ENCODE measurements at regions not wholly inside any gene's neighbourhood (a gene's known extent, or its start where the extent isn't known, plus 50 kb on each side); places are given as distances from the start of the nearest gene placed in this dataset.

DNA sequence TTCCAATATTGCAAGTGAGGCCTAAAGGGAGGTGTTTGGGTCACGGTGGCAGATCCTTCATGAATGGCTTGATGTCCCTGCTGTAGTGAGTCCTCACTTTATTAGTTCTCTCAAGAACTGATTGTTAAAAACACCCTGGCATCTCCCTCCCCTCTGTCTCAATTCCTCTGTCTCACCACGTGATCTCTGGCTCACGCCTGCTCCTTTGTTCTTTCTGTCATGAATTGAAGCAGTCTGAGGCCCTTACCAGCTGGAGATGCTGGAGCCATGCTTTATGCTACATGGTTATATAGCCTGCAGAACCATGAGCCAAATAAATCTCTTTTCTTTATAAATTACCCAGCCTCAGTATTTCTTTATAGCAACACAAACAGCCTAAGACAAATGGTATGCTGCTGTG is 980.7 kb upstream of the GRIA3 start:
- no peak overlapping the region for H2AFZ ChIP-seq (ENCODE audit: control insufficient read depth, low read length)
- no peak overlapping the region for H3K27ac ChIP-seq (ENCODE audit: control insufficient read depth, insufficient read depth, low read length)
- H3K36me3 ChIP-seq (ENCODE audit: control insufficient read depth in 2 of 2, extremely low read depth in 1 of 2, insufficient read depth in 2 of 2, low read length in 2 of 2) = no peaks in the 10 kb centered on the region
- no peaks in the 10 kb centered on the region for H3K4me1 ChIP-seq (ENCODE audit: control insufficient read depth, extremely low read depth, insufficient read depth, low read length)
- H4K20me1 ChIP-seq (ENCODE audit: control insufficient read depth, extremely low read depth, insufficient read depth, low read length) = no peaks in the 10 kb centered on the region
- dilution Hi-C loops (cut with MboI; ENCODE audit: extremely low pct_ligation_motif_present, low sequenced_read_pairs) = no loop called here
- H3K9ac ChIP-seq (ENCODE audit: control insufficient read depth, extremely low read depth, insufficient read depth, low read length) = no peak overlapping the region
- no peaks in the 10 kb centered on the region for H3K9me1 ChIP-seq (ENCODE audit: control insufficient read depth, extremely low read depth, insufficient read depth, low read length)
- no peaks in the 10 kb centered on the region for H3K79me2 ChIP-seq (ENCODE audit: control insufficient read depth, insufficient read depth, low read length)
- no peak overlapping the region for H3K4me2 ChIP-seq (ENCODE audit: control insufficient read depth, extremely low read depth, insufficient read depth, low read depth, low read length)
- DNase-seq (ENCODE audit: low read depth, low spot score) (no peak), FAIRE-seq (no peak)
- H3K9me3 ChIP-seq (ENCODE audit: control insufficient read depth, low read depth, low read length) = no peaks in the 10 kb centered on the region
- H3K4me3 ChIP-seq (ENCODE audit: control insufficient read depth in 2 of 3, extremely low read depth in 1 of 3, insufficient read depth in 2 of 3, low read depth in 1 of 3, low read length in 3 of 3) = no peak overlapping the region
- TF ChIP-seq, protein P1, sequence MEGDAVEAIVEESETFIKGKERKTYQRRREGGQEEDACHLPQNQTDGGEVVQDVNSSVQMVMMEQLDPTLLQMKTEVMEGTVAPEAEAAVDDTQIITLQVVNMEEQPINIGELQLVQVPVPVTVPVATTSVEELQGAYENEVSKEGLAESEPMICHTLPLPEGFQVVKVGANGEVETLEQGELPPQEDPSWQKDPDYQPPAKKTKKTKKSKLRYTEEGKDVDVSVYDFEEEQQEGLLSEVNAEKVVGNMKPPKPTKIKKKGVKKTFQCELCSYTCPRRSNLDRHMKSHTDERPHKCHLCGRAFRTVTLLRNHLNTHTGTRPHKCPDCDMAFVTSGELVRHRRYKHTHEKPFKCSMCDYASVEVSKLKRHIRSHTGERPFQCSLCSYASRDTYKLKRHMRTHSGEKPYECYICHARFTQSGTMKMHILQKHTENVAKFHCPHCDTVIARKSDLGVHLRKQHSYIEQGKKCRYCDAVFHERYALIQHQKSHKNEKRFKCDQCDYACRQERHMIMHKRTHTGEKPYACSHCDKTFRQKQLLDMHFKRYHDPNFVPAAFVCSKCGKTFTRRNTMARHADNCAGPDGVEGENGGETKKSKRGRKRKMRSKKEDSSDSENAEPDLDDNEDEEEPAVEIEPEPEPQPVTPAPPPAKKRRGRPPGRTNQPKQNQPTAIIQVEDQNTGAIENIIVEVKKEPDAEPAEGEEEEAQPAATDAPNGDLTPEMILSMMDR (optimal IDR thresholded peaks at IDR 0.05 in 1 of 3, IDR thresholded peaks at IDR 0.05 in 1 of 3, conservative IDR thresholded peaks at IDR 0.05 in 1 of 3; ENCODE audit: extremely low read depth in 1 of 3, insufficient read depth in 2 of 3, low read length in 3 of 3) = no peak
- no peak for TF ChIP-seq EZH2 (IDR thresholded peaks at IDR 0.05; ENCODE audit: low read length)
- no peaks in the 10 kb centered on the region for H3K27me3 ChIP-seq (ENCODE audit: control insufficient read depth, extremely low read depth, insufficient read depth, low read length)

DNA sequence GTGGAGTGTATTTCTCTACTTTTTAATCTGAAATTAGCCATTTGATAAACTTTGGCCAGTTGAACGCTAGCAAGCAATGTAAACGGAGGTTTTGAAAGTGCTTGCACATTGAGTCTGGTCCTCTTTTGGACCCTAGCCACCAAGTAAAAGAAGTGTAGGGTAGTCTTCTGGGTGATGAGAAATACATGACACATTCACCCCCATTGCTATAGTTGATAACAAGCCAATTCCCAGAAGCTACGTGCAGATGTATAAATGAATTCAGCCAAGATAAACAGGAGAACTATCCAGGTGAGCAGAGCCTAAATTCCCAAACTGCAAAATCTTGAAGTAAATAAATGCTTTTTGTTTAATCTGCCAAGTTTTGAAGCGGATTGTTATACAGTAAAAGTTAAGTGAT is 965.4 kb upstream of the GRIA3 start:
- no peaks in the 10 kb centered on the region for H3K79me2 ChIP-seq (ENCODE audit: control insufficient read depth, insufficient read depth, low read length)
- peaks cover 12% of the 10 kb centered on the region for H3K4me1 ChIP-seq (ENCODE audit: control insufficient read depth, extremely low read depth, insufficient read depth, low read length)
- no peak overlapping the region for H3K4me3 ChIP-seq (ENCODE audit: control insufficient read depth in 2 of 3, extremely low read depth in 1 of 3, insufficient read depth in 2 of 3, low read depth in 1 of 3, low read length in 3 of 3)
- no peak overlapping the region for H3K4me2 ChIP-seq (ENCODE audit: control insufficient read depth, extremely low read depth, insufficient read depth, low read depth, low read length)
- no peaks in the 10 kb centered on the region for H3K36me3 ChIP-seq (ENCODE audit: control insufficient read depth in 2 of 2, extremely low read depth in 1 of 2, insufficient read depth in 2 of 2, low read length in 2 of 2)
- no peaks in the 10 kb centered on the region for H4K20me1 ChIP-seq (ENCODE audit: control insufficient read depth, extremely low read depth, insufficient read depth, low read length)
- DNase-seq (ENCODE audit: low read depth, low spot score) (no peak), FAIRE-seq (no peak)
- no peaks in the 10 kb centered on the region for H3K9me1 ChIP-seq (ENCODE audit: control insufficient read depth, extremely low read depth, insufficient read depth, low read length)
- no peak overlapping the region for H3K27ac ChIP-seq (ENCODE audit: control insufficient read depth, insufficient read depth, low read length)
- H3K27me3 ChIP-seq (ENCODE audit: control insufficient read depth, extremely low read depth, insufficient read depth, low read length) = no peaks in the 10 kb centered on the region
- no peak overlapping the region for H3K9ac ChIP-seq (ENCODE audit: control insufficient read depth, extremely low read depth, insufficient read depth, low read length)
- H2AFZ ChIP-seq (ENCODE audit: control insufficient read depth, low read length) = no peak overlapping the region
- dilution Hi-C loops (cut with MboI; ENCODE audit: extremely low pct_ligation_motif_present, low sequenced_read_pairs) = no loop called here
- TF ChIP-seq EZH2 (IDR thresholded peaks at IDR 0.05; ENCODE audit: low read length) = no peak
- TF ChIP-seq, protein P1 (optimal IDR thresholded peaks at IDR 0.05 in 1 of 3, IDR thresholded peaks at IDR 0.05 in 1 of 3, conservative IDR thresholded peaks at IDR 0.05 in 1 of 3; ENCODE audit: extremely low read depth in 1 of 3, insufficient read depth in 2 of 3, low read length in 3 of 3) = no peak
- H3K9me3 ChIP-seq (ENCODE audit: control insufficient read depth, low read depth, low read length) = no peaks in the 10 kb centered on the region

All from keratinocyte (primary cell).